Right cardiac atrium (tissue), 5 donors: ENCODE measurements at regions not wholly inside any gene's neighbourhood (a gene's known extent, or its start where the extent isn't known, plus 50 kb on each side); places are given as distances from the start of the nearest gene placed in this dataset.

Experiments
- ATAC-seq, 2 donors: fragments of 200-7000 bp; cut with Tn5 transposase; one replicate each; pipeline versions ENCODE4 v1.8.0 to v1.9.1; 2020; ENCODE audit warnings: moderate library complexity in 2 of 2, mild to moderate bottlenecking in 1 of 2
- DNase-seq, 3 donors: peaks; one replicate each; pipeline ENCODE4 v3.0.0-alpha.2; 2020
- H3K27ac ChIP-seq: one replicate; pipeline ENCODE4 v1.5.1; 2013; ENCODE audit warnings: mild to moderate bottlenecking, low read length, control low read depth, moderate library complexity
- H3K27me3 ChIP-seq: one replicate; pipeline ENCODE4 v1.6.1; 2013; ENCODE audit not compliant: control insufficient read depth, insufficient read depth
- H3K4me1 ChIP-seq: one replicate; pipeline ENCODE4 v1.6.1; 2013; ENCODE audit warnings: low read length; ENCODE audit not compliant: control insufficient read depth, insufficient read depth
- H3K4me3 ChIP-seq: one replicate; pipeline ENCODE4 v1.5.1; 2013; ENCODE audit warnings: low read length, control low read depth
- H3K9me3 ChIP-seq: one replicate; pipeline ENCODE4 v1.6.1; 2013; ENCODE audit warnings: low read length; ENCODE audit not compliant: control insufficient read depth
- WGBS: extraction: QIAGEN DNeasy Blood & Tissue Kit; methylation state at CpG from one replicate; pipeline ENCODE4 v1.1.7; 2013; 5-methylcytosine and 5-hydroxymethylcytosine counted together
- intact Hi-C, 4 donors: fragments of 100-400 bp; cut with DNase I; formaldehyde crosslinking; loops; one replicate each; pipeline versions ENCODE4 v1.11.0 to v1.14.0; 2022 to 2023
- donor health status: healthy with polysubstance abuse.
- donor health status: DM: no; HTN: yes; CAD: no.
- donor health status: DM: no; HTN: no; CAD: no.
- donor health status: DM: no; HTN: yes; CAD: no; lungs with severe emphysema.
- donor health status: DM: yes; HTN: yes; CAD: no.

GRCh38 chr20:4516876-4517275, 169.4 kb upstream of the PRNP start:
- Histone ChIP-seq H3K4me3 (no peak overlapping the region), H3K27ac (no peak overlapping the region), H3K27me3 (no peaks in the 10 kb centered on the region), H3K9me3 (no peaks in the 10 kb centered on the region), H3K4me1 (no peaks in the 10 kb centered on the region)
- ATAC-seq (no peak), DNase-seq (no peak)
- intact Hi-C loops: no loop called here
- 35% methylated on average over 1 of the region's 1 CpG for WGBS

GRCh38 chr20:4513720-4514119, 172.5 kb upstream of the PRNP start:
- H3K27ac ChIP-seq: no peak overlapping the region
- intact Hi-C loops: no loop called here
- no peak overlapping the region for H3K4me3 ChIP-seq
- H3K9me3 ChIP-seq: no peaks in the 10 kb centered on the region
- H3K27me3 ChIP-seq: no peaks in the 10 kb centered on the region
- DNase-seq (no peak), ATAC-seq (no peak)
- no peaks in the 10 kb centered on the region for H3K4me1 ChIP-seq

- intact Hi-C loops: no loop called here
- ATAC-seq (no peak), DNase-seq (no peak)
- Histone ChIP-seq H3K4me1 (no peaks in the 10 kb centered on the region), H3K27ac (no peak overlapping the region), H3K4me3 (no peak overlapping the region), H3K9me3 (no peaks in the 10 kb centered on the region), H3K27me3 (no peaks in the 10 kb centered on the region)
- 51% methylated on average over 3 of the region's 3 CpGs for WGBS
These were observed 173.2 kb upstream of the PRNP start for GRCh38 chr20:4512891-4513550.

- WGBS: 62% methylated on average over 1 of the region's 1 CpG
- ATAC-seq: no peak
- no peaks in the 10 kb centered on the region for H3K4me1 ChIP-seq
- no peak overlapping the region for H3K27ac ChIP-seq
- no peak overlapping the region for H3K4me3 ChIP-seq
- intact Hi-C loops: no loop called here
- no peaks in the 10 kb centered on the region for H3K9me3 ChIP-seq
- no peaks in the 10 kb centered on the region for H3K27me3 ChIP-seq
- no peak for DNase-seq
These were observed 174.5 kb upstream of the PRNP start for GRCh38 chr20:4511776-4512175.

GRCh38 chr20:4509825-4510522, 176.3 kb upstream of the PRNP start:
- DNase-seq: no peak
- Histone ChIP-seq H3K4me3 (no peak overlapping the region), H3K9me3 (no peaks in the 10 kb centered on the region), H3K4me1 (no peaks in the 10 kb centered on the region), H3K27me3 (no peaks in the 10 kb centered on the region), H3K27ac (no peak overlapping the region)
- ATAC-seq: no peak
- intact Hi-C loops: no loop called here
- 86% methylated on average over 3 of the region's 3 CpGs for WGBS

- H3K27me3 ChIP-seq: no peaks in the 10 kb centered on the region
- intact Hi-C loops: no loop called here
- DNase-seq (no peak), ATAC-seq (no peak)
- H3K27ac ChIP-seq: no peak overlapping the region
- H3K4me1 ChIP-seq: no peaks in the 10 kb centered on the region
- WGBS: 84% methylated on average over 3 of the region's 3 CpGs
- no peak overlapping the region for H3K4me3 ChIP-seq
- H3K9me3 ChIP-seq: no peaks in the 10 kb centered on the region
These were observed 177.5 kb upstream of the PRNP start for GRCh38 chr20:4508773-4509172.

GRCh38 chr20:4507288-4507719, 179.0 kb upstream of the PRNP start:
- intact Hi-C loops: no loop called here
- DNase-seq (no peak), ATAC-seq (no peak)
- no peak overlapping the region for H3K27ac ChIP-seq
- H3K9me3 ChIP-seq: no peaks in the 10 kb centered on the region
- H3K4me3 ChIP-seq: no peak overlapping the region
- WGBS: 37% methylated on average over 6 of the region's 6 CpGs
- H3K4me1 ChIP-seq: no peaks in the 10 kb centered on the region
- H3K27me3 ChIP-seq: no peaks in the 10 kb centered on the region

- no peak for ATAC-seq
- Histone ChIP-seq H3K9me3 (no peaks in the 10 kb centered on the region), H3K27me3 (no peaks in the 10 kb centered on the region), H3K4me3 (no peak overlapping the region), H3K27ac (no peak overlapping the region), H3K4me1 (no peaks in the 10 kb centered on the region)
- DNase-seq: no peak
- intact Hi-C loops: no loop called here
- 78% methylated on average over 4 of the region's 4 CpGs for WGBS
These were observed 181.4 kb upstream of the PRNP start for GRCh38 chr20:4504814-4505213.

- Histone ChIP-seq H3K27ac (no peak overlapping the region), H3K9me3 (no peaks in the 10 kb centered on the region), H3K4me3 (no peak overlapping the region), H3K27me3 (no peaks in the 10 kb centered on the region), H3K4me1 (no peaks in the 10 kb centered on the region)
- 32% methylated on average over 4 of the region's 4 CpGs for WGBS
- intact Hi-C loops: no loop called here
- ATAC-seq (no peak), DNase-seq (no peak)
These were observed 183.5 kb upstream of the PRNP start for GRCh38 chr20:4502756-4503155.

GRCh38 chr20:4493386-4493785, 192.9 kb upstream of the PRNP start:
- no peak for DNase-seq
- Histone ChIP-seq H3K27me3 (no peaks in the 10 kb centered on the region), H3K4me3 (no peak overlapping the region), H3K9me3 (no peaks in the 10 kb centered on the region), H3K4me1 (no peaks in the 10 kb centered on the region), H3K27ac (no peak overlapping the region)
- intact Hi-C loops: no loop called here
- ATAC-seq: no peak
- 78% methylated on average over 2 of the region's 2 CpGs for WGBS

- ATAC-seq (no peak), DNase-seq (no peak)
- Histone ChIP-seq H3K4me1 (no peaks in the 10 kb centered on the region), H3K27ac (no peak overlapping the region), H3K4me3 (no peak overlapping the region), H3K9me3 (no peaks in the 10 kb centered on the region), H3K27me3 (no peaks in the 10 kb centered on the region)
- WGBS: 87% methylated on average over 2 of the region's 2 CpGs
- intact Hi-C loops: no loop called here
These were observed 194.6 kb upstream of the PRNP start for GRCh38 chr20:4491643-4492042.
